Putamen (tissue), 1 donor: ENCODE measurements at regions not wholly inside any gene's neighbourhood (a gene's known extent, or its start where the extent isn't known, plus 50 kb on each side); places are given as distances from the start of the nearest gene placed in this dataset.
"Not testable (repeated sequence)": the region's sequence is repeated elsewhere in the genome, so short reads cannot be mapped to it uniquely, and the experiment has no call there.

ENCODE experiments used
- DNase-seq: peaks from one replicate; pipeline ENCODE4 v3.0.0-alpha.2; 2016; ENCODE audit warnings: low spot score

- no peak for DNase-seq
These were observed 1081.2 kb downstream of the SOCS6 start for GRCh38 chr18:71370095-71370494.

- no peak for DNase-seq
These were observed 1073.3 kb downstream of the SOCS6 start for GRCh38 chr18:71362140-71362539.

- DNase-seq, result not testable (repeated sequence)
These were observed 1066.8 kb downstream of the SOCS6 start for GRCh38 chr18:71355599-71355998.

- no peak for DNase-seq
These were observed 1063.8 kb downstream of the SOCS6 start for GRCh38 chr18:71352618-71353017.

GRCh38 chr18:71336576-71337210 is 1047.8 kb downstream of the SOCS6 start:
- no peak for DNase-seq

- no peak for DNase-seq
These were observed 1040.7 kb downstream of the SOCS6 start for GRCh38 chr18:71329563-71329962.

GRCh38 chr18:71329114-71329513 is 1040.3 kb downstream of the SOCS6 start:
- no peak for DNase-seq

- DNase-seq, result no peak
These were observed 1039.0 kb downstream of the SOCS6 start for GRCh38 chr18:71327850-71328249.

- DNase-seq, result no peak
These were observed 1038.6 kb downstream of the SOCS6 start for GRCh38 chr18:71327441-71327840.

- DNase-seq, result no peak
These were observed 1038.0 kb downstream of the SOCS6 start for GRCh38 chr18:71326826-71327225.

GRCh38 chr18:71324356-71324755 is 1035.5 kb downstream of the SOCS6 start:
- DNase-seq, result no peak

GRCh38 chr18:71322201-71322600 is 1033.4 kb downstream of the SOCS6 start:
- no peak for DNase-seq

- no peak for DNase-seq
These were observed 1032.5 kb downstream of the SOCS6 start for GRCh38 chr18:71321319-71321718.

GRCh38 chr18:71304856-71305255 is 1016.0 kb downstream of the SOCS6 start:
- DNase-seq, result no peak

GRCh38 chr18:71303743-71304142 is 1014.9 kb downstream of the SOCS6 start:
- DNase-seq, result not testable (repeated sequence)

- DNase-seq, result no peak
These were observed 1012.8 kb downstream of the SOCS6 start for GRCh38 chr18:71301596-71301995.

GRCh38 chr18:71294201-71294600 is 1005.4 kb downstream of the SOCS6 start:
- not testable (repeated sequence) for DNase-seq

GRCh38 chr18:71293322-71293721 is 1004.5 kb downstream of the SOCS6 start:
- DNase-seq, result no peak

GRCh38 chr18:71287268-71287667 is 998.4 kb downstream of the SOCS6 start:
- DNase-seq, result no peak

- DNase-seq, result no peak
These were observed 963.6 kb downstream of the SOCS6 start for GRCh38 chr18:71252351-71252865.

- DNase-seq, result no peak
These were observed 961.3 kb downstream of the SOCS6 start for GRCh38 chr18:71250191-71250590.

GRCh38 chr18:71249791-71250190 is 960.9 kb downstream of the SOCS6 start:
- DNase-seq, result no peak

GRCh38 chr18:71242981-71243380 is 954.1 kb downstream of the SOCS6 start:
- no peak for DNase-seq

- no peak for DNase-seq
These were observed 950.3 kb downstream of the SOCS6 start for GRCh38 chr18:71238974-71239624.
